ENCODE measurements at regions not wholly inside any gene's neighbourhood (a gene's known extent, or its start where the extent isn't known, plus 50 kb on each side); places are given as distances from the start of the nearest gene placed in this dataset.

- no peaks in the 10 kb centered on the region for H3K9me2 ChIP-seq (ENCODE audit: insufficient read depth, low read length)
- H3K27ac ChIP-seq (ENCODE audit: low read length), result no peak overlapping the region
- H3K4me3 ChIP-seq (ENCODE audit: low read length), result no peak overlapping the region
- H3K27me3 ChIP-seq (ENCODE audit: insufficient read depth, low read depth, low read length), result no peaks in the 10 kb centered on the region
- no peaks in the 10 kb centered on the region for H3K9me3 ChIP-seq (ENCODE audit: low read length)
- no peaks in the 10 kb centered on the region for H3F3A ChIP-seq (ENCODE audit: insufficient read depth, low read length, poor library complexity, severe bottlenecking)
- H3K4me2 ChIP-seq (ENCODE audit: low read length), result no peak overlapping the region
- no peak overlapping the region for H2AFZ ChIP-seq (ENCODE audit: low read depth, low read length)
- H3K36me3 ChIP-seq (ENCODE audit: insufficient read depth, low read length), result no peaks in the 10 kb centered on the region
- no peaks in the 10 kb centered on the region for H3K79me2 ChIP-seq (replicated peaks; ENCODE audit: insufficient read depth, low read length)
- TF ChIP-seq EP300 (conservative IDR thresholded peaks at IDR 0.05; ENCODE audit: poor library complexity, severe bottlenecking), result no peak
- TF ChIP-seq EZH2 (IDR thresholded peaks at IDR 0.05; ENCODE audit: borderline replicate concordance, insufficient read depth, low read length, poor library complexity, severe bottlenecking), result no peak
- no peak for TF ChIP-seq SMC3 (conservative IDR thresholded peaks at IDR 0.05; ENCODE audit: poor library complexity)
- no peak for TF ChIP-seq CTCF (IDR thresholded peaks at IDR 0.05; ENCODE audit: poor library complexity, severe bottlenecking)
- no peak for TF ChIP-seq REST (IDR thresholded peaks at IDR 0.05; ENCODE audit: borderline replicate concordance)
- TF ChIP-seq MXI1 (conservative IDR thresholded peaks at IDR 0.05; ENCODE audit: poor library complexity, severe bottlenecking), result no peak
- no peak for TF ChIP-seq TAF1 (IDR thresholded peaks at IDR 0.05; ENCODE audit: low read depth)
- TF ChIP-seq RAD21 (conservative IDR thresholded peaks at IDR 0.05), result no peak
- no peak for TF ChIP-seq POLR2AphosphoS5 (IDR thresholded peaks at IDR 0.05)
- H3K9ac ChIP-seq (ENCODE audit: low read length), result no peak overlapping the region
- H4K20me1 ChIP-seq (ENCODE audit: insufficient read depth), result no peaks in the 10 kb centered on the region
Measured at GRCh38 chr6:104632588-104632987, 227.1 kb downstream of the HACE1 start.

GRCh38 chr6:104630955-104631354, 228.8 kb downstream of the HACE1 start:
- Histone ChIP-seq H3F3A (ENCODE audit: insufficient read depth, low read length, poor library complexity, severe bottlenecking) (no peaks in the 10 kb centered on the region), H3K9me2 (ENCODE audit: insufficient read depth, low read length) (no peaks in the 10 kb centered on the region), H3K36me3 (ENCODE audit: insufficient read depth, low read length) (no peaks in the 10 kb centered on the region), H3K9me3 (ENCODE audit: low read length) (no peaks in the 10 kb centered on the region), H3K4me2 (ENCODE audit: low read length) (no peak overlapping the region), H3K27me3 (ENCODE audit: insufficient read depth, low read depth, low read length) (no peaks in the 10 kb centered on the region), H3K79me2 (replicated peaks; ENCODE audit: insufficient read depth, low read length) (no peaks in the 10 kb centered on the region), H2AFZ (ENCODE audit: low read depth, low read length) (no peak overlapping the region), H3K27ac (ENCODE audit: low read length) (no peak overlapping the region), H3K4me3 (ENCODE audit: low read length) (no peak overlapping the region), H3K9ac (ENCODE audit: low read length) (no peak overlapping the region), H4K20me1 (ENCODE audit: insufficient read depth) (no peaks in the 10 kb centered on the region)
- TF ChIP-seq CTCF (IDR thresholded peaks at IDR 0.05; ENCODE audit: poor library complexity, severe bottlenecking) (no peak), POLR2AphosphoS5 (IDR thresholded peaks at IDR 0.05) (no peak), MXI1 (conservative IDR thresholded peaks at IDR 0.05; ENCODE audit: poor library complexity, severe bottlenecking) (no peak), EZH2 (IDR thresholded peaks at IDR 0.05; ENCODE audit: borderline replicate concordance, insufficient read depth, low read length, poor library complexity, severe bottlenecking) (no peak), TAF1 (IDR thresholded peaks at IDR 0.05; ENCODE audit: low read depth) (no peak), REST (IDR thresholded peaks at IDR 0.05; ENCODE audit: borderline replicate concordance) (no peak), EP300 (conservative IDR thresholded peaks at IDR 0.05; ENCODE audit: poor library complexity, severe bottlenecking) (no peak), RAD21 (conservative IDR thresholded peaks at IDR 0.05) (no peak)
